K562 (cell line): ENCODE measurements at regions not wholly inside any gene's neighbourhood (a gene's known extent, or its start where the extent isn't known, plus 50 kb on each side); places are given as distances from the start of the nearest gene placed in this dataset.

Experiments
- ATAC-seq: fragments of 200-7000 bp; cut with Tn5 transposase; 3 replicates; pipeline ENCODE4 v1.9.1; 2020; ENCODE audit warnings: moderate library complexity
- BruUV-seq: library from RNA; stranded (reverse); fragments of 400-500 nt; replicated peaks from 2 replicates; lab custom pipeline; 2021; lab: Mats Ljungman, UMichigan
- CTCF ChIA-PET: fragments of 300-600 bp; formaldehyde crosslinking; extraction: SDS; loops from one replicate; lab custom pipeline; 2021; ENCODE audit warnings: low intra/inter-chr PET ratio; lab: Yijun Ruan, JAX
- POLR2A ChIA-PET: fragments of 300-600, 350-650 bp; sonication (Branson Sonifier 250); formaldehyde crosslinking; extraction: SDS; loops from one replicate; lab custom pipeline; 2021; ENCODE audit warnings: antibody characterized with exemption, inconsistent platforms; lab: Yijun Ruan, JAX
- DNase-seq, 4 experiments: peaks; one replicate each; pipeline versions ENCODE4 v3.0.0 to v3.0.0-alpha.2; 2011 to 2018; ENCODE audit warnings: low spot score in 3 of 4, mixed read lengths in 3 of 4; ENCODE audit errors: extremely low read depth in 1 of 4
- FAIRE-seq: peaks from 2 replicates; lab custom pipeline; 2011; peaks lifted over from hg19 to GRCh38; lab: Jason Lieb, UNC
- H2AFZ ChIP-seq: 2 replicates; pipeline ENCODE4 v1.6.0; 2011; ENCODE audit warnings: low read depth, low read length, control low read depth, inconsistent platforms
- H3K27ac ChIP-seq: fragments of 200-600 bp; 3 replicates; pipeline ENCODE4 v1.8.0; 2011; ENCODE audit warnings: low read depth, mild to moderate bottlenecking, control low read depth, inconsistent platforms, low read length, moderate library complexity, mixed read lengths; ENCODE audit errors: extremely low read depth
- H3K27me3 ChIP-seq, 2 experiments: fragments of 300-600 bp in 1 of 2; 2 replicates in 1 of 2; 3 replicates in 1 of 2; pipeline versions ENCODE4 v1.6.0 to v1.8.0; 2011; ENCODE audit warnings: inconsistent platforms in 2 of 2, low read length in 2 of 2, mild to moderate bottlenecking in 1 of 2, mixed read lengths in 1 of 2, moderate library complexity in 1 of 2; ENCODE audit not compliant: control insufficient read depth in 2 of 2, insufficient read depth in 2 of 2
- H3K36me3 ChIP-seq: fragments of 300-600 bp; 3 replicates; pipeline ENCODE4 v1.8.0; 2011; ENCODE audit warnings: mild to moderate bottlenecking, low read length, inconsistent platforms; ENCODE audit not compliant: control insufficient read depth, insufficient read depth
- H3K4me1 ChIP-seq, 2 experiments: fragments of 200-600 bp in 1 of 2; replicated peaks in 1 of 2; 2 replicates in 1 of 2; 3 replicates in 1 of 2; pipeline versions ENCODE4 v1.5.1 to v1.8.0; 2011; ENCODE audit warnings: inconsistent platforms in 2 of 2, low read length in 2 of 2, mild to moderate bottlenecking in 1 of 2, mixed read lengths in 1 of 2, moderate library complexity in 1 of 2; ENCODE audit not compliant: control insufficient read depth in 2 of 2, insufficient read depth in 2 of 2
- H3K4me2 ChIP-seq: 2 replicates; pipeline ENCODE4 v1.6.1; 2011; ENCODE audit warnings: low read length, control low read depth, inconsistent platforms, mixed read lengths; ENCODE audit not compliant: insufficient read depth
- H3K4me3 ChIP-seq: fragments of 200-600 bp; sonication (generic), shearing (Covaris generic); 2 replicates; pipeline ENCODE4 v1.5.1; 2016; ENCODE audit warnings: control low read depth, inconsistent platforms
- H3K79me2 ChIP-seq: fragments of 200-600 bp; 3 replicates; pipeline ENCODE4 v1.8.0; 2011; ENCODE audit warnings: low read length, inconsistent platforms; ENCODE audit not compliant: control insufficient read depth, insufficient read depth
- H3K9ac ChIP-seq, 2 experiments: 2 replicates each; pipeline versions ENCODE4 v1.6.0 to v1.6.1; 2011; ENCODE audit warnings: low read depth in 2 of 2, low read length in 2 of 2, control low read depth in 1 of 2, inconsistent platforms in 1 of 2, mild to moderate bottlenecking in 1 of 2, mixed read lengths in 1 of 2; ENCODE audit not compliant: insufficient read depth in 1 of 2
- H3K9me1 ChIP-seq: one replicate; pipeline ENCODE4 v1.6.0; 2011; ENCODE audit warnings: inconsistent platforms, mild to moderate bottlenecking, low read length, moderate library complexity; ENCODE audit not compliant: control insufficient read depth, insufficient read depth
- H3K9me3 ChIP-seq: replicated peaks from 2 replicates; pipeline ENCODE4 v1.5.1; 2011; ENCODE audit warnings: low read depth, low read length, inconsistent platforms; ENCODE audit not compliant: control insufficient read depth, insufficient read depth
- H4K20me1 ChIP-seq: replicated peaks from 2 replicates; pipeline ENCODE4 v1.6.1; 2011; ENCODE audit warnings: low read length, inconsistent platforms, mixed read lengths; ENCODE audit not compliant: control insufficient read depth, insufficient read depth
- CTCF ChIP-seq, 3 experiments: IDR thresholded peaks in 2 of 3; conservative IDR thresholded peaks in 1 of 3; 2 replicates each; pipeline ENCODE4 v1.5.1; 2011 to 2012; ENCODE audit warnings: low read length in 3 of 3, mild to moderate bottlenecking in 3 of 3, control low read depth in 2 of 3, improper control_type of control experiment in 1 of 3, inconsistent platforms in 1 of 3, low read depth in 1 of 3, mixed read lengths in 1 of 3, moderate library complexity in 1 of 3; ENCODE audit not compliant: insufficient read depth in 2 of 3
- CXXC5 ChIP-seq: fragments of 250-450 bp; sonication (Bioruptor Pico); IDR thresholded peaks from 2 replicates; pipeline ENCODE4 v1.8.0; 2022; ENCODE audit warnings: inconsistent platforms, mild to moderate bottlenecking, moderate library complexity
- ESRRA ChIP-seq: fragments of 450-650 bp; IDR thresholded peaks from 2 replicates; pipeline ENCODE4 v1.6.1; 2014; ENCODE audit warnings: low read depth, mild to moderate bottlenecking, moderate library complexity, borderline replicate concordance
- MEF2A ChIP-seq: IDR thresholded peaks from 2 replicates; pipeline ENCODE4 v1.6.1; 2011; ENCODE audit warnings: low read depth, mild to moderate bottlenecking, low read length, moderate library complexity; ENCODE audit not compliant: control insufficient read depth
- NR2C2 ChIP-seq, 2 experiments: fragments of 200-800 bp in 1 of 2; sonication (Bioruptor generic) in 1 of 2; sonication (generic) in 1 of 2; formaldehyde crosslinking in 1 of 2; IDR thresholded peaks; 2 replicates each; pipeline versions ENCODE4 v1.6.1 to v1.8.0; 2016 to 2022; ENCODE audit warnings: mild to moderate bottlenecking in 1 of 2, missing compliant biosample characterization in 1 of 2, missing genetic modification characterization in 1 of 2, missing genetic modification reagents in 1 of 2
- YY1 ChIP-seq, 3 experiments: IDR thresholded peaks; 2 replicates each; pipeline ENCODE4 v1.6.1; 2011; ENCODE audit warnings: low read length in 2 of 3, mild to moderate bottlenecking in 2 of 3, moderate library complexity in 2 of 3, borderline replicate concordance in 1 of 3, control low read depth in 1 of 3, low read depth in 1 of 3; ENCODE audit not compliant: insufficient read depth in 3 of 3, insufficient replicate concordance in 2 of 3, control insufficient read depth in 1 of 3, insufficient read length in 1 of 3; ENCODE audit errors: extremely low read depth in 1 of 3
- ZKSCAN3 ChIP-seq: fragments of 250-450 bp; sonication (Bioruptor Pico); IDR thresholded peaks from 2 replicates; pipeline ENCODE4 v1.4.0; 2020
- ZNF717 ChIP-seq: fragments of 250-450 bp; sonication (Bioruptor Pico); IDR thresholded peaks from 2 replicates; pipeline ENCODE4 v1.5.0; 2021
- WGBS: fragments of 100-300 bp; shearing (Covaris generic); methylation state at CpG from one replicate; pipeline ENCODE4 v1.1.6; 2016; ENCODE audit warnings: low coverage, mixed read lengths; ENCODE audit not compliant: insufficient coverage; ENCODE audit errors: missing lambda C conversion rate; 5-methylcytosine and 5-hydroxymethylcytosine counted together
- in situ Hi-C: fragments of 300-500 bp; cut with MboI; formaldehyde crosslinking; loops from 4 replicates; pipeline ENCODE4 v1.15.0; 2018; ENCODE audit warnings: inconsistent platforms, mixed read lengths
- intact Hi-C: fragments of 100-400 bp; cut with micrococcal nuclease; formaldehyde crosslinking; loops from 2 replicates; pipeline ENCODE4 v1.14.2; 2022
- TF ChIP-seq, protein P1 (sequence below), 2 experiments: IDR thresholded peaks in 1 of 2; conservative IDR thresholded peaks in 1 of 2; 2 replicates each; pipeline ENCODE4 v1.6.1; 2016; ENCODE audit warnings: low read depth in 2 of 2, mild to moderate bottlenecking in 1 of 2, missing compliant biosample characterization in 1 of 2, missing genetic modification characterization in 1 of 2, moderate library complexity in 1 of 2
- TF ChIP-seq, protein P2 (sequence below): fragments of 450-650 bp; formaldehyde crosslinking; IDR thresholded peaks from 2 replicates; pipeline ENCODE4 v1.4.0; 2020; ENCODE audit warnings: mild to moderate bottlenecking

- TF ChIP-seq ESRRA: no peak
- TF ChIP-seq ZKSCAN3 (CRISPR knock-in tag): no peak
- no peak for TF ChIP-seq NR2C2 (CRISPR knock-in tag; IDR thresholded peaks at IDR 0.05)
- TF ChIP-seq NR2C2 (tag; IDR thresholded peaks at IDR 0.05): peak; percentile 45; the same call in 1 of the 2 replicates
- no peak for TF ChIP-seq ZNF717 (CRISPR knock-in tag)
These were observed 90.7 kb downstream of the CDC7 start (continued) for GRCh38 chr1:91591175-91591974.

GRCh38 chr1:91592716-91593477, 92.2 kb downstream of the CDC7 start:
- H3K9me3 ChIP-seq: no peaks in the 10 kb centered on the region
- no peaks in the 10 kb centered on the region for H4K20me1 ChIP-seq
- H2AFZ ChIP-seq: peak overlapping the region; percentile 88
- 42% methylated on average over 5 of the region's 5 CpGs for WGBS
- intact Hi-C loops: no loop called here
- no peaks in the 10 kb centered on the region for H3K27me3 ChIP-seq
- no TSS peak for BruUV-seq
- H3K9ac ChIP-seq: peak overlapping the region; percentile 21 to 53; a peak in 2 of 4 replicates
- peak overlapping the region; percentile 27 for H3K27ac ChIP-seq
- no peaks in the 10 kb centered on the region for H3K9me1 ChIP-seq
- in situ Hi-C loops: no loop called here
- H3K36me3 ChIP-seq: no peaks in the 10 kb centered on the region
- H3K4me3 ChIP-seq: no peak overlapping the region
- peak in 3 of 4 experiments; percentile 23 to 45 (median 44) for DNase-seq
- POLR2A ChIA-PET: interaction anchor here (0.6 to 1.4 kb wide), 3 partner anchors 9 to 17 kb away, joined by 3 read pairs; no protein-coding TSS in a partner anchor
- H3K4me1 ChIP-seq: peaks cover 22 to 44% of the 10 kb centered on the region in 2 experiments; a peak in 4 of 5 replicates
- peak; percentile 18 for ATAC-seq
- H3K79me2 ChIP-seq: no peaks in the 10 kb centered on the region
- H3K4me2 ChIP-seq: peak overlapping the region; percentile 48
- CTCF ChIA-PET: no interaction called here
- FAIRE-seq: peak; percentile 63
- TF ChIP-seq MEF2A (no peak), CTCF (IDR thresholded peaks at IDR 0.05 in 2 of 3, conservative IDR thresholded peaks at IDR 0.05 in 1 of 3; ENCODE audit: insufficient read depth in 2 of 3, low read depth in 1 of 3, low read length in 3 of 3) (no peak), CXXC5 (CRISPR knock-in tag) (peak; percentile 35), YY1 (IDR thresholded peaks at IDR 0.05; ENCODE audit: borderline replicate concordance in 1 of 3, control insufficient read depth in 1 of 3, extremely low read depth in 1 of 3, insufficient read depth in 3 of 3, insufficient read length in 1 of 3, insufficient replicate concordance in 2 of 3, low read depth in 1 of 3, low read length in 2 of 3) (peak in 1 of 3 experiments; percentile 42)
- TF ChIP-seq, protein P1, sequence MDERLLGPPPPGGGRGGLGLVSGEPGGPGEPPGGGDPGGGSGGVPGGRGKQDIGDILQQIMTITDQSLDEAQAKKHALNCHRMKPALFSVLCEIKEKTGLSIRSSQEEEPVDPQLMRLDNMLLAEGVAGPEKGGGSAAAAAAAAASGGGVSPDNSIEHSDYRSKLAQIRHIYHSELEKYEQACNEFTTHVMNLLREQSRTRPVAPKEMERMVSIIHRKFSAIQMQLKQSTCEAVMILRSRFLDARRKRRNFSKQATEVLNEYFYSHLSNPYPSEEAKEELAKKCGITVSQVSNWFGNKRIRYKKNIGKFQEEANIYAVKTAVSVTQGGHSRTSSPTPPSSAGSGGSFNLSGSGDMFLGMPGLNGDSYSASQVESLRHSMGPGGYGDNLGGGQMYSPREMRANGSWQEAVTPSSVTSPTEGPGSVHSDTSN (CRISPR knock-in tag; IDR thresholded peaks at IDR 0.05; ENCODE audit: low read depth): no peak
- TF ChIP-seq, protein P1 (tag; conservative IDR thresholded peaks at IDR 0.05; ENCODE audit: low read depth): no peak
- TF ChIP-seq, protein P2, sequence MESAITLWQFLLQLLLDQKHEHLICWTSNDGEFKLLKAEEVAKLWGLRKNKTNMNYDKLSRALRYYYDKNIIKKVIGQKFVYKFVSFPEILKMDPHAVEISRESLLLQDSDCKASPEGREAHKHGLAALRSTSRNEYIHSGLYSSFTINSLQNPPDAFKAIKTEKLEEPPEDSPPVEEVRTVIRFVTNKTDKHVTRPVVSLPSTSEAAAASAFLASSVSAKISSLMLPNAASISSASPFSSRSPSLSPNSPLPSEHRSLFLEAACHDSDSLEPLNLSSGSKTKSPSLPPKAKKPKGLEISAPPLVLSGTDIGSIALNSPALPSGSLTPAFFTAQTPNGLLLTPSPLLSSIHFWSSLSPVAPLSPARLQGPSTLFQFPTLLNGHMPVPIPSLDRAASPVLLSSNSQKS (CRISPR knock-in tag): no peak
